GM21529 (cell line): ENCODE measurements at regions not wholly inside any gene's neighbourhood (a gene's known extent, or its start where the extent isn't known, plus 50 kb on each side); places are given as distances from the start of the nearest gene placed in this dataset.
"Not testable (repeated sequence)": the region's sequence is repeated elsewhere in the genome, so short reads cannot be mapped to it uniquely, and the experiment has no call there.

Source experiments
- ATAC-seq: cut with Tn5 transposase; IDR thresholded peaks from one replicate; pipeline ENCODE4 v1.9.1; 2021; ENCODE audit not compliant: unreplicated experiment

- not testable (repeated sequence) for ATAC-seq
Measured at GRCh38 chr1:200284236-200284635, 125.6 kb downstream of the ZNF281 start.

GRCh38 chr1:200282497-200283122 lies 127.2 kb downstream of the ZNF281 start:
- ATAC-seq = no peak

- ATAC-seq = no peak
Measured at GRCh38 chr1:200281201-200281835, 128.5 kb downstream of the ZNF281 start.

GRCh38 chr1:200279810-200280411 lies 129.9 kb downstream of the ZNF281 start:
- ATAC-seq = no peak

GRCh38 chr1:200275816-200276453 lies 133.9 kb downstream of the ZNF281 start:
- ATAC-seq = no peak

- ATAC-seq = no peak
Measured at GRCh38 chr1:200275415-200275814, 134.4 kb downstream of the ZNF281 start.

- ATAC-seq = no peak
Measured at GRCh38 chr1:200274116-200274515, 135.7 kb downstream of the ZNF281 start.

GRCh38 chr1:200272481-200273068 lies 137.3 kb downstream of the ZNF281 start:
- ATAC-seq = no peak

GRCh38 chr1:200269256-200269655 lies 140.6 kb downstream of the ZNF281 start:
- ATAC-seq = no peak

- no peak for ATAC-seq
Measured at GRCh38 chr1:200267937-200268336, 141.9 kb downstream of the ZNF281 start.

GRCh38 chr1:200267458-200267857 lies 142.4 kb downstream of the ZNF281 start:
- ATAC-seq = no peak

- no peak for ATAC-seq
Measured at GRCh38 chr1:200266871-200267270, 143.0 kb downstream of the ZNF281 start.

GRCh38 chr1:200265881-200266280 lies 144.0 kb downstream of the ZNF281 start:
- no peak for ATAC-seq

GRCh38 chr1:200265104-200265503 lies 144.7 kb downstream of the ZNF281 start:
- ATAC-seq = no peak

- no peak for ATAC-seq
Measured at GRCh38 chr1:200263203-200263602, 146.6 kb downstream of the ZNF281 start.

- peak; percentile 88 for ATAC-seq
Measured at GRCh38 chr1:200262326-200262965, 147.4 kb downstream of the ZNF281 start.

- ATAC-seq = no peak
Measured at GRCh38 chr1:200260597-200261335, 149.1 kb downstream of the ZNF281 start.

GRCh38 chr1:200258447-200259375 lies 151.1 kb downstream of the ZNF281 start:
- ATAC-seq = peak; percentile 47

- ATAC-seq = no peak
Measured at GRCh38 chr1:200257235-200257634, 152.6 kb downstream of the ZNF281 start.
